WI38 (cell line): ENCODE measurements at regions not wholly inside any gene's neighbourhood (a gene's known extent, or its start where the extent isn't known, plus 50 kb on each side); places are given as distances from the start of the nearest gene placed in this dataset.

Source experiments
- H3K4me3 ChIP-seq: 2 replicates; pipeline ENCODE4 v1.5.1; 2011; ENCODE audit warnings: low read depth, mild to moderate bottlenecking, control low read depth, low read length
- CTCF ChIP-seq: IDR thresholded peaks from 2 replicates; pipeline ENCODE4 v1.5.1; 2012; ENCODE audit warnings: low read depth, mild to moderate bottlenecking, control low read depth, low read length

GRCh38 chr17:77869665-77870132, 88.8 kb upstream of the TNRC6C start:
- TF ChIP-seq CTCF, result no peak

GRCh38 chr17:77872199-77872598, 86.3 kb upstream of the TNRC6C start:
- TF ChIP-seq CTCF, result no peak
- H3K4me3 ChIP-seq, result no peak overlapping the region

More at GRCh38 chr17:77869665-77870132, 88.8 kb upstream of the TNRC6C start:
- no peak overlapping the region for H3K4me3 ChIP-seq

GRCh38 chr17:77872714-77873499, 85.6 kb upstream of the TNRC6C start:
- TF ChIP-seq CTCF, result no peak
- no peak overlapping the region for H3K4me3 ChIP-seq

GRCh38 chr17:77873500-77874302, 84.8 kb upstream of the TNRC6C start:
- H3K4me3 ChIP-seq, result no peak overlapping the region
- TF ChIP-seq CTCF, result no peak

GRCh38 chr17:77874303-77875050, 84.0 kb upstream of the TNRC6C start:
- H3K4me3 ChIP-seq, result no peak overlapping the region
- no peak for TF ChIP-seq CTCF

GRCh38 chr17:77875051-77875780, 83.3 kb upstream of the TNRC6C start:
- H3K4me3 ChIP-seq, result no peak overlapping the region
- TF ChIP-seq CTCF, result no peak
